ENCODE measurements at regions not wholly inside any gene's neighbourhood (a gene's known extent, or its start where the extent isn't known, plus 50 kb on each side); places are given as distances from the start of the nearest gene placed in this dataset.

GRCh38 chr10:4162571-4163286 is 377.7 kb upstream of the KLF6 start:
- H3K27ac ChIP-seq (ENCODE audit: low read depth in 1 of 2, low read length in 2 of 2) = no peak overlapping the region
- H3K4me3 ChIP-seq (ENCODE audit: low read depth in 1 of 3, low read length in 3 of 3) = no peak overlapping the region
- H3K4me1 ChIP-seq (ENCODE audit: control insufficient read depth in 4 of 4, insufficient read depth in 4 of 4, low read length in 3 of 4) = no peaks in the 10 kb centered on the region
- no peaks in the 10 kb centered on the region for H3K9me3 ChIP-seq (ENCODE audit: control insufficient read depth in 4 of 4, low read length in 3 of 4)
- H3K36me3 ChIP-seq (ENCODE audit: control insufficient read depth in 4 of 4, insufficient read depth in 3 of 4, low read depth in 1 of 4, low read length in 3 of 4) = peaks cover 0 to 2% (median 0%) of the 10 kb centered on the region in 4 donors
- no peaks in the 10 kb centered on the region for H3K27me3 ChIP-seq (ENCODE audit: control insufficient read depth in 4 of 4, insufficient read depth in 4 of 4, low read length in 3 of 4)
- no peak for TF ChIP-seq MAX (IDR thresholded peaks at IDR 0.05)
- no peak for TF ChIP-seq HNF4A (conservative IDR thresholded peaks at IDR 0.05)
- no peak for TF ChIP-seq FOXA1 (IDR thresholded peaks at IDR 0.05)
- no peak for TF ChIP-seq EGR1 (IDR thresholded peaks at IDR 0.05; ENCODE audit: low read depth in 2 of 2)
- TF ChIP-seq TAF1 (conservative IDR thresholded peaks at IDR 0.05) = no peak
- TF ChIP-seq ATF3 (IDR thresholded peaks at IDR 0.05) = no peak
- TF ChIP-seq JUND (IDR thresholded peaks at IDR 0.05) = no peak
- TF ChIP-seq RXRA (IDR thresholded peaks at IDR 0.05) = no peak
- no peak for TF ChIP-seq NR2F2 (IDR thresholded peaks at IDR 0.05)
- TF ChIP-seq RAD21 (IDR thresholded peaks at IDR 0.05) = no peak
- no peak for TF ChIP-seq FOXA2 (IDR thresholded peaks at IDR 0.05)
- no peak for TF ChIP-seq REST (IDR thresholded peaks at IDR 0.05)
- no peak for TF ChIP-seq HNF4G (IDR thresholded peaks at IDR 0.05)
- no peak for TF ChIP-seq ZBTB33 (IDR thresholded peaks at IDR 0.05)
- no peak for TF ChIP-seq SP1 (IDR thresholded peaks at IDR 0.05)
- no peak for TF ChIP-seq GABPA (IDR thresholded peaks at IDR 0.05 in 1 of 2, conservative IDR thresholded peaks at IDR 0.05 in 1 of 2)
- TF ChIP-seq YY1 (IDR thresholded peaks at IDR 0.05) = no peak
- WGBS = 72% methylated on average over 7 of the region's 7 CpGs
- H3K9ac ChIP-seq (ENCODE audit: low read depth in 1 of 2, low read length in 2 of 2) = no peak overlapping the region
- no peak for DNase-seq (ENCODE audit: low spot score)

GRCh38 chr10:4159173-4159572 is 374.2 kb upstream of the KLF6 start:
- 93% methylated on average over 6 of the region's 6 CpGs for WGBS
- Histone ChIP-seq H3K4me3 (ENCODE audit: low read depth in 1 of 3, low read length in 3 of 3) (no peak overlapping the region), H3K9me3 (ENCODE audit: control insufficient read depth in 4 of 4, low read length in 3 of 4) (no peaks in the 10 kb centered on the region), H3K36me3 (ENCODE audit: control insufficient read depth in 4 of 4, insufficient read depth in 3 of 4, low read depth in 1 of 4, low read length in 3 of 4) (no peaks in the 10 kb centered on the region), H3K27ac (ENCODE audit: low read depth in 1 of 2, low read length in 2 of 2) (no peak overlapping the region), H3K9ac (ENCODE audit: low read depth in 1 of 2, low read length in 2 of 2) (no peak overlapping the region), H3K27me3 (ENCODE audit: control insufficient read depth in 4 of 4, insufficient read depth in 4 of 4, low read length in 3 of 4) (no peaks in the 10 kb centered on the region), H3K4me1 (ENCODE audit: control insufficient read depth in 4 of 4, insufficient read depth in 4 of 4, low read length in 3 of 4) (no peaks in the 10 kb centered on the region)
- TF ChIP-seq RXRA (IDR thresholded peaks at IDR 0.05) = no peak
- no peak for TF ChIP-seq YY1 (IDR thresholded peaks at IDR 0.05)
- no peak for TF ChIP-seq SP1 (IDR thresholded peaks at IDR 0.05)
- TF ChIP-seq ZBTB33 (IDR thresholded peaks at IDR 0.05) = no peak
- no peak for TF ChIP-seq CTCF (IDR thresholded peaks at IDR 0.05; ENCODE audit: low read depth, low read length, missing input control)
- TF ChIP-seq JUND (IDR thresholded peaks at IDR 0.05) = no peak
- TF ChIP-seq MAX (IDR thresholded peaks at IDR 0.05) = no peak
- no peak for TF ChIP-seq RAD21 (IDR thresholded peaks at IDR 0.05)
- no peak for TF ChIP-seq HNF4G (IDR thresholded peaks at IDR 0.05)
- DNase-seq (ENCODE audit: low spot score) = no peak

All from liver (tissue), 8 donors.